Thymus (tissue), 11 donors: ENCODE measurements at regions not wholly inside any gene's neighbourhood (a gene's known extent, or its start where the extent isn't known, plus 50 kb on each side); places are given as distances from the start of the nearest gene placed in this dataset.
"Not testable (repeated sequence)": the region's sequence is repeated elsewhere in the genome, so short reads cannot be mapped to it uniquely, and the experiment has no call there.

Experiments
- DNase-seq, 9 donors: peaks; one replicate each; pipeline ENCODE4 v3.0.0-alpha.2; 2013; ENCODE audit warnings: low spot score in 9 of 9, low read depth in 6 of 9, missing footprints in 1 of 9
- H3K27ac ChIP-seq, 2 donors: one replicate each; pipeline ENCODE4 v1.5.1; 2013; ENCODE audit warnings: control low read depth in 1 of 2, low read depth in 1 of 2, low read length in 1 of 2, mild to moderate bottlenecking in 1 of 2, moderate library complexity in 1 of 2
- H3K27me3 ChIP-seq, 2 donors: one replicate each; pipeline ENCODE4 v1.5.1; 2013; ENCODE audit warnings: low read length in 1 of 2; ENCODE audit not compliant: control insufficient read depth in 2 of 2, insufficient read depth in 1 of 2
- H3K36me3 ChIP-seq, 2 donors: one replicate each; pipeline ENCODE4 v1.5.1; 2013; ENCODE audit warnings: low read length in 1 of 2, mild to moderate bottlenecking in 1 of 2, moderate library complexity in 1 of 2; ENCODE audit not compliant: control insufficient read depth in 2 of 2, insufficient read depth in 2 of 2
- H3K4me1 ChIP-seq, 2 donors: one replicate each; pipeline ENCODE4 v1.5.1; 2013; ENCODE audit warnings: low read length in 2 of 2; ENCODE audit not compliant: control insufficient read depth in 2 of 2, insufficient read depth in 2 of 2
- H3K4me3 ChIP-seq, 2 donors: one replicate each; pipeline ENCODE4 v1.5.1; 2013; ENCODE audit warnings: low read length in 2 of 2, control low read depth in 1 of 2, mild to moderate bottlenecking in 1 of 2
- H3K9me3 ChIP-seq, 2 donors: one replicate each; pipeline ENCODE4 v1.5.1; 2013; ENCODE audit warnings: low read length in 1 of 2, mild to moderate bottlenecking in 1 of 2; ENCODE audit not compliant: control insufficient read depth in 2 of 2, insufficient read depth in 1 of 2
- WGBS: extraction: QIAGEN DNeasy Blood & Tissue Kit; methylation state at CpG from one replicate; pipeline ENCODE4 v1.1.7; 2013; 5-methylcytosine and 5-hydroxymethylcytosine counted together
- donor health status: healthy.

GRCh38 chr5:21496926-21497325, 1356.2 kb downstream of the CDH12 start:
- not testable (repeated sequence) for H3K36me3 ChIP-seq, H3K27ac ChIP-seq, H3K9me3 ChIP-seq, DNase-seq, H3K4me1 ChIP-seq, H3K27me3 ChIP-seq, H3K4me3 ChIP-seq
- WGBS, result 97% methylated on average over 8 of the region's 11 CpGs

- H3K9me3 ChIP-seq, DNase-seq: not testable (repeated sequence)
- 91% methylated on average over 7 of the region's 8 CpGs for WGBS
These were observed 1357.1 kb downstream of the CDH12 start for GRCh38 chr5:21496056-21496455.

GRCh38 chr5:21495235-21495634, 1357.9 kb downstream of the CDH12 start:
- H3K36me3 ChIP-seq, DNase-seq, H3K27me3 ChIP-seq, H3K4me1 ChIP-seq, H3K9me3 ChIP-seq, H3K4me3 ChIP-seq, H3K27ac ChIP-seq: not testable (repeated sequence)
- 98% methylated on average over 6 of the region's 6 CpGs for WGBS

More at GRCh38 chr5:21496056-21496455, 1357.1 kb downstream of the CDH12 start:
- not testable (repeated sequence) for H3K4me1 ChIP-seq, H3K36me3 ChIP-seq, H3K27ac ChIP-seq, H3K4me3 ChIP-seq, H3K27me3 ChIP-seq

- H3K36me3 ChIP-seq, H3K27ac ChIP-seq, H3K4me3 ChIP-seq, DNase-seq, H3K9me3 ChIP-seq, H3K27me3 ChIP-seq, H3K4me1 ChIP-seq: not testable (repeated sequence)
- 97% methylated on average over 7 of the region's 8 CpGs for WGBS
These were observed 1359.1 kb downstream of the CDH12 start for GRCh38 chr5:21494033-21494432.

- H3K36me3 ChIP-seq, H3K4me1 ChIP-seq, H3K4me3 ChIP-seq, H3K9me3 ChIP-seq, H3K27me3 ChIP-seq, DNase-seq, H3K27ac ChIP-seq: not testable (repeated sequence)
- 98% methylated on average over 6 of the region's 6 CpGs for WGBS
These were observed 1362.0 kb downstream of the CDH12 start for GRCh38 chr5:21491182-21491581.

GRCh38 chr5:21488828-21489227, 1364.3 kb downstream of the CDH12 start:
- not testable (repeated sequence) for H3K36me3 ChIP-seq, H3K27me3 ChIP-seq, H3K9me3 ChIP-seq, H3K4me1 ChIP-seq, H3K4me3 ChIP-seq, DNase-seq, H3K27ac ChIP-seq
- over 99% methylated on average over 6 of the region's 6 CpGs for WGBS

GRCh38 chr5:21485458-21486000, 1367.6 kb downstream of the CDH12 start:
- H3K9me3 ChIP-seq, H3K36me3 ChIP-seq, H3K27me3 ChIP-seq, H3K4me1 ChIP-seq, H3K27ac ChIP-seq, DNase-seq, H3K4me3 ChIP-seq: not testable (repeated sequence)
- over 99% methylated on average over 7 of the region's 7 CpGs for WGBS

GRCh38 chr5:21484498-21484889, 1368.7 kb downstream of the CDH12 start:
- not testable (repeated sequence) for H3K4me1 ChIP-seq, DNase-seq, H3K36me3 ChIP-seq, H3K4me3 ChIP-seq, H3K27me3 ChIP-seq, H3K27ac ChIP-seq, H3K9me3 ChIP-seq
- WGBS, result 97% methylated on average over 15 of the region's 19 CpGs

- 98% methylated on average over 19 of the region's 19 CpGs for WGBS
- H3K36me3 ChIP-seq, H3K9me3 ChIP-seq, H3K4me3 ChIP-seq, H3K4me1 ChIP-seq, H3K27ac ChIP-seq, DNase-seq, H3K27me3 ChIP-seq: not testable (repeated sequence)
These were observed 1369.2 kb downstream of the CDH12 start for GRCh38 chr5:21483790-21484497.
